ENCODE measurements at regions not wholly inside any gene's neighbourhood (a gene's known extent, or its start where the extent isn't known, plus 50 kb on each side); places are given as distances from the start of the nearest gene placed in this dataset.

- DNase-seq = no peak
- Histone ChIP-seq H2AK5ac (ENCODE audit: insufficient read length, low read length) (no peak overlapping the region), H2AFZ (ENCODE audit: low read length) (no peak overlapping the region), H2BK120ac (ENCODE audit: low read depth, low read length, poor library complexity, severe bottlenecking) (no peak overlapping the region), H4K91ac (ENCODE audit: insufficient read length, low read depth, low read length) (no peak overlapping the region), H3K79me1 (ENCODE audit: insufficient read depth, low read depth, low read length, poor library complexity, severe bottlenecking) (no peaks in the 10 kb centered on the region), H4K8ac (replicated peaks; ENCODE audit: insufficient read length, low read depth, low read length) (no peak overlapping the region), H2BK15ac (ENCODE audit: low read depth, low read length) (no peak overlapping the region), H3K27me3 (ENCODE audit: insufficient read depth, low read length) (no peaks in the 10 kb centered on the region), H3K9me3 (ENCODE audit: control insufficient read depth, low read depth, low read length) (no peaks in the 10 kb centered on the region), H3K56ac (ENCODE audit: insufficient read length, low read depth, low read length) (no peak overlapping the region), H2BK12ac (ENCODE audit: insufficient read length, low read depth, low read length) (no peak overlapping the region), H3K9ac (ENCODE audit: extremely low read depth, insufficient read length, low read length) (no peak overlapping the region), H2BK5ac (ENCODE audit: insufficient read length, low read length) (no peak overlapping the region), H3K27ac (ENCODE audit: insufficient read length, low read depth, low read length) (no peak overlapping the region), H3K23ac (ENCODE audit: insufficient read length, low read depth, low read length) (no peak overlapping the region), H3K4me1 (ENCODE audit: insufficient read depth, low read length) (no peaks in the 10 kb centered on the region), H3K23me2 (ENCODE audit: insufficient read length, low read depth, low read length, poor library complexity, severe bottlenecking) (no peaks in the 10 kb centered on the region), H2BK20ac (ENCODE audit: low read depth, low read length, poor library complexity, severe bottlenecking) (no peak overlapping the region), H4K20me1 (ENCODE audit: control insufficient read depth, insufficient read depth, insufficient read length) (no peaks in the 10 kb centered on the region), H3K79me2 (ENCODE audit: insufficient read depth, low read length) (no peaks in the 10 kb centered on the region), H3K4ac (ENCODE audit: low read depth, low read length) (no peak overlapping the region), H3T11ph (ENCODE audit: low read length) (no peak overlapping the region), H3K14ac (ENCODE audit: insufficient read depth, low read length) (no peak overlapping the region), H3K18ac (ENCODE audit: insufficient read length, low read depth, low read length) (no peak overlapping the region), H3K4me2 (ENCODE audit: insufficient read depth, insufficient read length, low read length) (no peak overlapping the region), H4K5ac (ENCODE audit: insufficient read length, low read depth, low read length) (no peak overlapping the region)
- TF ChIP-seq CTCF (conservative IDR thresholded peaks at IDR 0.05) = no peak
- Mint-ChIP-seq H3K4me1 (no peaks in the 10 kb centered on the region), H3K4me3 (no peak overlapping the region), H3K9me3 (peaks cover 0 to 6% of the 10 kb centered on the region in 2 experiments; a peak in 1 of 5 replicates), H3K36me3 (ENCODE audit: insufficient read depth in 1 of 3, low read depth in 3 of 3) (no peaks in the 10 kb centered on the region), H3K27me3 (ENCODE audit: low read depth) (peaks cover 10% of the 10 kb centered on the region), H3K27ac (no peak overlapping the region; a peak in 1 of 7 replicates)
- no CpG with 5 or more reads among the region's 1 CpG for WGBS (ENCODE audit: extremely low coverage, insufficient read length, low lambda C conversion rate)
Observed at GRCh38 chr1:38712046-38712445, 147.5 kb downstream of the RRAGC start.

Data from H9 (cell line).